ENCODE measurements at regions not wholly inside any gene's neighbourhood (a gene's known extent, or its start where the extent isn't known, plus 50 kb on each side); places are given as distances from the start of the nearest gene placed in this dataset.

- TF ChIP-seq CTCF (IDR thresholded peaks at IDR 0.05) (no peak), POLR2A (IDR thresholded peaks at IDR 0.05) (no peak)
Observed at GRCh38 chrX:16347968-16348670, 180.8 kb downstream of the MAGEB17 start.

Measured in Peyer's patch (tissue), 4 donors.